Neural progenitor cell (in vitro differentiated cells): ENCODE measurements at regions not wholly inside any gene's neighbourhood (a gene's known extent, or its start where the extent isn't known, plus 50 kb on each side); places are given as distances from the start of the nearest gene placed in this dataset.

Experiments used
- DNase-seq: peaks from one replicate; pipeline ENCODE4 v3.0.0-alpha.2; 2016; ENCODE audit warnings: low spot score
- H2AFZ ChIP-seq: fragments of 200-600 bp; sonication (generic); replicated peaks from 2 replicates; pipeline ENCODE4 v1.6.1; 2016; ENCODE audit warnings: antibody characterized with exemption
- H3F3A ChIP-seq: fragments of 200-600 bp; sonication (generic); 2 replicates; pipeline ENCODE4 v1.6.1; 2016; ENCODE audit warnings: antibody characterized with exemption, low read depth
- H3K27ac ChIP-seq: fragments of 200-600 bp; sonication (generic); 2 replicates; pipeline ENCODE4 v1.5.1; 2016; ENCODE audit warnings: mild to moderate bottlenecking
- H3K27me3 ChIP-seq: fragments of 200-600 bp; sonication (generic); 2 replicates; pipeline ENCODE4 v1.6.1; 2016; ENCODE audit warnings: mild to moderate bottlenecking, moderate library complexity
- H3K36me3 ChIP-seq: fragments of 200-600 bp; sonication (generic); 2 replicates; pipeline ENCODE4 v1.5.1; 2016
- H3K4me1 ChIP-seq: fragments of 200-600 bp; sonication (generic); 2 replicates; pipeline ENCODE4 v1.6.1; 2016; ENCODE audit warnings: mixed run types
- H3K4me2 ChIP-seq: fragments of 200-600 bp; sonication (generic); 2 replicates; pipeline ENCODE4 v1.6.1; 2016
- H3K4me3 ChIP-seq: fragments of 200-600 bp; sonication (generic); 2 replicates; pipeline ENCODE4 v1.5.1; 2016
- H3K79me2 ChIP-seq: fragments of 200-600 bp; sonication (generic); 2 replicates; pipeline ENCODE4 v1.6.1; 2016; ENCODE audit warnings: low read depth
- H3K9ac ChIP-seq: fragments of 200-600 bp; sonication (generic); 2 replicates; pipeline ENCODE4 v1.6.1; 2016
- H3K9me3 ChIP-seq: fragments of 200-600 bp; sonication (generic); 2 replicates; pipeline ENCODE4 v1.5.1; 2016; ENCODE audit warnings: low read depth
- H4K20me1 ChIP-seq: fragments of 200-600 bp; sonication (generic); 2 replicates; pipeline ENCODE4 v1.6.1; 2016; ENCODE audit warnings: low read depth
- H3K27ac Mint-ChIP-seq: 3 replicates; pipeline ENCODE4 v1.8.0; 2021; ENCODE audit warnings: mixed read lengths
- H3K27me3 Mint-ChIP-seq: 2 replicates; pipeline ENCODE4 v1.8.0; 2022; ENCODE audit warnings: low read depth, mild to moderate bottlenecking, inconsistent platforms, moderate library complexity, mixed read lengths; ENCODE audit not compliant: insufficient read depth
- H3K36me3 Mint-ChIP-seq: 3 replicates; pipeline ENCODE4 v1.8.0; 2021; ENCODE audit warnings: mixed read lengths
- H3K4me1 Mint-ChIP-seq: 3 replicates; pipeline ENCODE4 v1.8.0; 2021; ENCODE audit warnings: mixed read lengths
- H3K4me3 Mint-ChIP-seq: 3 replicates; pipeline ENCODE4 v1.8.0; 2021; ENCODE audit warnings: mild to moderate bottlenecking, moderate library complexity, mixed read lengths
- H3K9me3 Mint-ChIP-seq: 3 replicates; pipeline ENCODE4 v1.8.0; 2020; ENCODE audit warnings: mixed read lengths
- EZH2 ChIP-seq: fragments of 200-600 bp; sonication (generic); IDR thresholded peaks from 2 replicates; pipeline ENCODE4 v1.6.1; 2017; ENCODE audit warnings: antibody characterized with exemption, mild to moderate bottlenecking, moderate library complexity
- EZH2phosphoT487 ChIP-seq: fragments of 200-600 bp; sonication (generic); IDR thresholded peaks from 2 replicates; pipeline ENCODE4 v1.6.1; 2017; ENCODE audit warnings: antibody characterized with exemption
- TF ChIP-seq, protein P1 (sequence below): fragments of 200-600 bp; sonication (generic); IDR thresholded peaks from 2 replicates; pipeline ENCODE4 v1.5.1; 2017; ENCODE audit warnings: antibody characterized with exemption, mild to moderate bottlenecking

DNA sequence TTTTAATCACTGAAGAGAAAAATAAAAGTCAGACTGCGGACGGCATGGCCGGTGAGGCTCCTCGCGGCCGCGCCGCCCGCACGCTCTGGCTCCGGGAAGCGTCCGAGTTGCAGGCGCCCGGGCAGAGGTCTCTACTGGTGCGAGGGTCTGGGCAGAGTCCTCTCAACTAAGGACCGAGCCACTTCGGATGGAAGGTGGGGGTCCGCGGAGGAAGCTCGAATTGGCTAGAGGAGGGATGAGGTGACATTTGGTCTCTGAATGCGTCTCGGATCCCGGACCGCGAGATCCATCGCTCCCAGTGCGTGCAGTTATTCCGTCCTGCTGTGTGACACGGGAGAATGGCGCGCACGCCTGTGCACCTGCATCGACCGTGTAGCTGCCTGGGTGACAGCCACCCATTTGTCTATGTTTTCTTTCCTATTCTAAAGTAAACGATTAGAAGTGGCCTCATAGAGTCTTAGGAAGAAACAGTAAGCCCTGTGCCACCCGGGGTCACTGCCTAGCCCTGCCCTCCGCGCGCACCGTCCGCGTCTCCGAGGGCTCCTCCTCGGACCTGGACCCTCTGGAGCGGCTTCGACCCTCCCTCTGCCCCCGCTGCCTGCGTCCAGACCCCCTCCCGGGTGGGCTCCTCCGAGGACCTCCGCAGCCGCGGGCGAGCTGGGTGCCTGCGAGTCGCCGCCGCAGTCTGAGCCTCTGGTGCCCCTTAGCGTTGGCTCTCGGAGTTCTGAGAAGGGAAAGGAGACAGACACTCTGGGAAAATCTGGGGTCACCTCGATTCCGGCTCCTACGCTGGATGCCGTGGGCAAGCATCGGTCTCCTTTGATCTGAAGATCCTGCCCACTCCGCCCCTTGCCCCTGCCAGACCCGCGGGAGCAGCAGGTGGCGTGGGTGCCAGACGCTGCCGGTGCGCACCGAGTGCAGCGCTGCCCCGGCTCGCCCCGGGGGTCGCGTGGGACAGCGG, 347.4 kb downstream of the LIG4 start:
- H3K4me3 ChIP-seq, result peak overlapping the region; percentile 57
- no peak overlapping the region for H3K27ac Mint-ChIP-seq
- H3K79me2 ChIP-seq, result no peaks in the 10 kb centered on the region
- H3K36me3 Mint-ChIP-seq, result no peaks in the 10 kb centered on the region
- peak; percentile 28 for TF ChIP-seq EZH2phosphoT487
- TF ChIP-seq, protein P1, sequence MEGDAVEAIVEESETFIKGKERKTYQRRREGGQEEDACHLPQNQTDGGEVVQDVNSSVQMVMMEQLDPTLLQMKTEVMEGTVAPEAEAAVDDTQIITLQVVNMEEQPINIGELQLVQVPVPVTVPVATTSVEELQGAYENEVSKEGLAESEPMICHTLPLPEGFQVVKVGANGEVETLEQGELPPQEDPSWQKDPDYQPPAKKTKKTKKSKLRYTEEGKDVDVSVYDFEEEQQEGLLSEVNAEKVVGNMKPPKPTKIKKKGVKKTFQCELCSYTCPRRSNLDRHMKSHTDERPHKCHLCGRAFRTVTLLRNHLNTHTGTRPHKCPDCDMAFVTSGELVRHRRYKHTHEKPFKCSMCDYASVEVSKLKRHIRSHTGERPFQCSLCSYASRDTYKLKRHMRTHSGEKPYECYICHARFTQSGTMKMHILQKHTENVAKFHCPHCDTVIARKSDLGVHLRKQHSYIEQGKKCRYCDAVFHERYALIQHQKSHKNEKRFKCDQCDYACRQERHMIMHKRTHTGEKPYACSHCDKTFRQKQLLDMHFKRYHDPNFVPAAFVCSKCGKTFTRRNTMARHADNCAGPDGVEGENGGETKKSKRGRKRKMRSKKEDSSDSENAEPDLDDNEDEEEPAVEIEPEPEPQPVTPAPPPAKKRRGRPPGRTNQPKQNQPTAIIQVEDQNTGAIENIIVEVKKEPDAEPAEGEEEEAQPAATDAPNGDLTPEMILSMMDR, result peak; percentile 69
- peak; percentile 18 for TF ChIP-seq EZH2
- H4K20me1 ChIP-seq, result peaks cover 29% of the 10 kb centered on the region
- H3K4me1 ChIP-seq, result peaks cover 3% of the 10 kb centered on the region
- peaks cover 18% of the 10 kb centered on the region for H3F3A ChIP-seq
- no peaks in the 10 kb centered on the region for H3K9me3 Mint-ChIP-seq
- peaks cover 62% of the 10 kb centered on the region for H3K27me3 ChIP-seq
- H3K4me1 Mint-ChIP-seq, result peaks cover 16% of the 10 kb centered on the region
- H2AFZ ChIP-seq, result peak overlapping the region; percentile 98
- no peak overlapping the region for H3K9ac ChIP-seq
- H3K4me3 Mint-ChIP-seq, result peak overlapping the region; percentile 89
- peak; percentile 83 for DNase-seq
- H3K27me3 Mint-ChIP-seq, result peaks cover 30% of the 10 kb centered on the region
- no peak overlapping the region for H3K27ac ChIP-seq
- peak overlapping the region; percentile 80 for H3K4me2 ChIP-seq
- H3K36me3 ChIP-seq, result no peaks in the 10 kb centered on the region
- no peaks in the 10 kb centered on the region for H3K9me3 ChIP-seq

DNA sequence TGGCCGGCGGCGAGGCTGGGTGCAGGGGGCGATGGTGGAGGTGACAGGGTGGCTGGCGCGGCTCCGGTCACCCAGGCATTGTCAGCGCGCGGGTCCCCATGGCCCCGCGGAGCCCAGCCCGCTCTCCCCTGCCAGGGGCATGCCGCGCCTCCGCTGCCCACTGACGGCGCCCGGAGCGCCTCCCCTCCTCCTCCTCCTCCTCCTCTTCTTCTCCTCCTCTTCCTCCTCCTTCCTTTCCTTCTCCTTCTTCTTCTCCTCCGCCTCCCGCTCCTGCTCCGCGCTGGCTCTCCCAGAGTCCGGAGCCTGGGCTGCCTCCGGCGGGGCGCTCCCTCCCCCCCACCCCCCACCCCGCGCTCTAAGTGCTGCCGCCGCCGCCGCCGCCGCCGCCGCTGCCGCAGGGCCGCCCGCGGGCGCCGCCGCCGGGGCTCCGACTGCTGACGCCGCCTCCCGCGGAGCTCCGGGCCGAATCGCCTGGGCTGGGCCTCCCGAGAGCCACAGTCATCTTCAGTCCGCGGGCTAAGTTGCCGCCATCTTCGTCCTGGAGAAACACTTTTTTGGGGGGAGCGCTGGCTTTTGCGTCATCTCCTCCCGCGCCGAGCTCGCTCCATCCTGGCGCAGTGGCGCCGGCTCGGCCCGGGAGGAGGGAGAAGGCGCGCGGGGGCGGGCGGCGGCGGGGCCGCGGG, 348.3 kb downstream of the LIG4 start:
- H3K79me2 ChIP-seq, result no peaks in the 10 kb centered on the region
- H3K4me3 ChIP-seq, result peak overlapping the region; percentile 57
- H3K9me3 Mint-ChIP-seq, result no peaks in the 10 kb centered on the region
- H3K27me3 ChIP-seq, result peaks cover 62% of the 10 kb centered on the region
- H3K27me3 Mint-ChIP-seq, result peaks cover 30% of the 10 kb centered on the region
- peak; percentile 71 for DNase-seq
- H3K4me1 Mint-ChIP-seq, result peaks cover 16% of the 10 kb centered on the region
- no peaks in the 10 kb centered on the region for H3K36me3 ChIP-seq
- peak overlapping the region; percentile 89 for H3K4me3 Mint-ChIP-seq
- TF ChIP-seq, protein P1, result no peak
- no peak for TF ChIP-seq EZH2phosphoT487
- H3K27ac ChIP-seq, result no peak overlapping the region
- H3K9ac ChIP-seq, result no peak overlapping the region
- no peaks in the 10 kb centered on the region for H3K9me3 ChIP-seq
- peak overlapping the region; percentile 98 for H2AFZ ChIP-seq
- H3K4me2 ChIP-seq, result peak overlapping the region; percentile 80
- H3K36me3 Mint-ChIP-seq, result no peaks in the 10 kb centered on the region
- H3K4me1 ChIP-seq, result peaks cover 3% of the 10 kb centered on the region
- H3K27ac Mint-ChIP-seq, result no peak overlapping the region
- H3F3A ChIP-seq, result peaks cover 18% of the 10 kb centered on the region
- peaks cover 33% of the 10 kb centered on the region for H4K20me1 ChIP-seq

DNA sequence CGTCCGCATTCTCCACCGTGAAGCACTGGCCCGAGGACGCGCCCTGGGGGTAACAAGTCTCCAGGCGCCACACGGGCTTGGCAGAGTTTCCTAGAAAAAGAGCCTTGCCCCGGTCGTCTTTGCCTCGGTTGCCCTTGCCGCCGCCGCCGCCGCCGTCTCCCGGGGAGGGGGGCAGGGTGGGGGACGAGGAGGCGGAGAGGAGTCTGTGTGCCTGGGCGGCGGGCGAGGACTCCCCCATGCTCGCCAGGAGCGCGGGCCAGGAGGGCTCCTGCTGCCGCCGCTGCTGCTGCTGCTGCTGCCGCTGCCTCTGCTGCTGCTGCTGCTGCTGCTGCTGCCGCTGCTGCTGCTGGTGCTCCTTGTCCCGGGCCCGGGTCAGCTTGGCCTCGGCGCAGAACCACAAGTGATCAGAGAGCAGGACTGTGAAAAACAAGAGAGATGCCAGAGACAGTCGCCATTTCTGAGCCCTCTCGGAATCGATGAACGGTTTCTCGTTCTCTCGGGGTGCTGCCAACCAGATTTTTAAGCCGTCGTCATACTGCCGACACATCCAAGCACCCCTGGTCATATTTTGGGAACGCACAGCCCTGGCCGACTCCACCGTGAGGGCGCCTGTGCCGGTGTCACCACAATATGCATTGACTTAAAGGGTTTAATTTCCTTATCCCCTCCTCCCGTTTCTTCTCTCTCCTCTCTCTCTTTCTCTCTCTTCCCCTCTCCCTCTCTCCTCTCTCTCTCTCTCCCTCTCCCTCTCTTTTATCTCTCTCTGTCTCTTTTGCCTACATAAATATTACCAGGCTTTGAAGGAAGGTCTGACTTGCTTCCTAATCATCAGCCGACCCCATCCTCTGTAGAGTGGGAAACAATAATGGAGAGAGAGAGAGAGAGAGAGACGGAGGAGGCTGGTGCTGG, 349.1 kb downstream of the LIG4 start:
- H3K27me3 Mint-ChIP-seq, result peaks cover 30% of the 10 kb centered on the region
- Histone ChIP-seq H3K27ac (no peak overlapping the region), H3K4me3 (peak overlapping the region; percentile 57), H3K4me1 (peaks cover 3% of the 10 kb centered on the region), H3F3A (peaks cover 18% of the 10 kb centered on the region), H3K27me3 (peaks cover 61% of the 10 kb centered on the region), H2AFZ (peak overlapping the region; percentile 83), H3K9ac (no peak overlapping the region), H3K9me3 (no peaks in the 10 kb centered on the region), H4K20me1 (peaks cover 33% of the 10 kb centered on the region), H3K4me2 (peak overlapping the region; percentile 80), H3K36me3 (no peaks in the 10 kb centered on the region), H3K79me2 (no peaks in the 10 kb centered on the region)
- TF ChIP-seq, protein P1, result no peak
- peak; percentile 60 for TF ChIP-seq EZH2
- peaks cover 16% of the 10 kb centered on the region for H3K4me1 Mint-ChIP-seq
- H3K36me3 Mint-ChIP-seq, result no peaks in the 10 kb centered on the region
- peak overlapping the region; percentile 89 for H3K4me3 Mint-ChIP-seq
- H3K9me3 Mint-ChIP-seq, result no peaks in the 10 kb centered on the region
- H3K27ac Mint-ChIP-seq, result no peak overlapping the region
- peak; percentile 68 for DNase-seq
